Astrocyte (in vitro differentiated cells and primary cell): ENCODE measurements at regions not wholly inside any gene's neighbourhood (a gene's known extent, or its start where the extent isn't known, plus 50 kb on each side); places are given as distances from the start of the nearest gene placed in this dataset.
A peak's percentile ranks its signal among the peaks of the same experiment; 100 is the strongest.

ENCODE experiments used
- DNase-seq: peaks from one replicate; pipeline ENCODE4 v3.0.0-alpha.2; 2010; ENCODE audit warnings: low read depth
- FAIRE-seq: peaks from 2 replicates; lab custom pipeline; 2011; peaks lifted over from hg19 to GRCh38; lab: Jason Lieb, UNC
- H2AFZ ChIP-seq: 2 replicates; pipeline ENCODE4 v1.6.0; 2012; ENCODE audit warnings: low read depth, low read length, inconsistent platforms
- H3K27ac ChIP-seq: 2 replicates; pipeline ENCODE4 v1.5.1; 2011; ENCODE audit warnings: low read depth, low read length, inconsistent platforms
- H3K27me3 ChIP-seq: 2 replicates; pipeline ENCODE4 v1.6.0; 2011; ENCODE audit warnings: low read length, inconsistent platforms; ENCODE audit not compliant: insufficient read depth
- H3K36me3 ChIP-seq: 2 replicates; pipeline ENCODE4 v1.5.1; 2011; ENCODE audit warnings: low read length, inconsistent platforms; ENCODE audit not compliant: insufficient read depth
- H3K4me1 ChIP-seq: 2 replicates; pipeline ENCODE4 v1.5.1; 2011; ENCODE audit warnings: low read length, inconsistent platforms; ENCODE audit not compliant: insufficient read depth
- H3K4me2 ChIP-seq: 2 replicates; pipeline ENCODE4 v1.6.0; 2012; ENCODE audit warnings: low read length, inconsistent platforms
- H3K4me3 ChIP-seq: 2 replicates; pipeline ENCODE4 v1.5.1; 2011; ENCODE audit warnings: low read depth, mild to moderate bottlenecking, low read length, inconsistent platforms; ENCODE audit not compliant: insufficient read depth
- H3K79me2 ChIP-seq: 2 replicates; pipeline ENCODE4 v1.6.0; 2012; ENCODE audit warnings: mild to moderate bottlenecking, low read length, inconsistent platforms; ENCODE audit not compliant: insufficient read depth
- H3K9ac ChIP-seq: 2 replicates; pipeline ENCODE4 v1.6.0; 2012; ENCODE audit warnings: mild to moderate bottlenecking, low read length, inconsistent platforms
- H3K9me3 ChIP-seq: 2 replicates; pipeline ENCODE4 v1.5.1; 2012; ENCODE audit warnings: low read depth, mild to moderate bottlenecking, low read length, inconsistent platforms; ENCODE audit not compliant: insufficient read depth
- H4K20me1 ChIP-seq: 2 replicates; pipeline ENCODE4 v1.6.0; 2012; ENCODE audit warnings: low read length, inconsistent platforms; ENCODE audit not compliant: insufficient read depth
- H3K27ac Mint-ChIP-seq: one replicate; pipeline ENCODE4 v1.8.0; 2021; ENCODE audit warnings: mild to moderate bottlenecking, mixed read lengths; ENCODE audit not compliant: unreplicated experiment
- H3K27me3 Mint-ChIP-seq: one replicate; pipeline ENCODE4 v1.8.0; 2021; ENCODE audit warnings: low read depth, mixed read lengths; ENCODE audit not compliant: unreplicated experiment
- H3K36me3 Mint-ChIP-seq: one replicate; pipeline ENCODE4 v1.8.0; 2021; ENCODE audit warnings: low read depth, mixed read lengths; ENCODE audit not compliant: unreplicated experiment
- H3K4me1 Mint-ChIP-seq: one replicate; pipeline ENCODE4 v1.8.0; 2021; ENCODE audit warnings: low read depth, mixed read lengths; ENCODE audit not compliant: unreplicated experiment
- H3K4me3 Mint-ChIP-seq: one replicate; pipeline ENCODE4 v1.8.0; 2021; ENCODE audit warnings: mild to moderate bottlenecking, moderate library complexity, mixed read lengths; ENCODE audit not compliant: unreplicated experiment
- H3K9me3 Mint-ChIP-seq: one replicate; pipeline ENCODE4 v1.8.0; 2021; ENCODE audit warnings: mild to moderate bottlenecking, mixed read lengths; ENCODE audit not compliant: unreplicated experiment
- EZH2 ChIP-seq: IDR thresholded peaks from 2 replicates; pipeline ENCODE4 v1.6.1; 2012; ENCODE audit warnings: mild to moderate bottlenecking, low read length, inconsistent platforms; ENCODE audit not compliant: insufficient read depth
- TF ChIP-seq, protein P1 (sequence below): IDR thresholded peaks from 2 replicates; pipeline ENCODE4 v1.5.1; 2011; ENCODE audit warnings: low read depth, mild to moderate bottlenecking, inconsistent platforms, low read length, moderate library complexity; ENCODE audit not compliant: insufficient read depth

DNA sequence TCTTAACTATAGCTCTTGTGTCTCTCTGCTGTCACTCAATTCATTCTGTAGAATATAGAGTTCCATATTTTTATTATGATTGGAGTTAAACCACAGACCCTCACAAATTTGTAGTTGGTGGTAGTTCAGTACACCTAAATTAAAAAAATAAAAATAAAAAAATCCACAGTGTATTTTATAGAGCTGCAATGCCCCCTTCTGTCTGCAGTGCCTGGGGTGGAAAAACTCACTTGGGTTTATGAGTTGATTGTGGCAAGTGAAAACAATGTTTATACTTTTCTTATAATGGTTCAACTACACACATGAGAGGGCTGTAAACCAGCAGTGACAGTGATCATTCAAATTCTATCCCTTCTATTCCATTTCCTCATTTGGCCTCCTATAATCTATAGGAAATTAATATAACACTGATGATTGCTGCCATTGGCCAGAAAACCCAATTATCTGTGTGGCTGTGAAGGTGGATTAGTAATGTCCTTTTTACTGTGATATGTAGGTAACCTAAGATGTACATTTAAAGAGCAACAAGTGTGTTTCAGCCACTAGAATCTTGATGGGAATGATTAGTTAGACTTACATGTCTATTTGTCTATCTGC lies 166.9 kb upstream of the LRIG3 start:
- TF ChIP-seq EZH2, result no peak
- TF ChIP-seq, protein P1, sequence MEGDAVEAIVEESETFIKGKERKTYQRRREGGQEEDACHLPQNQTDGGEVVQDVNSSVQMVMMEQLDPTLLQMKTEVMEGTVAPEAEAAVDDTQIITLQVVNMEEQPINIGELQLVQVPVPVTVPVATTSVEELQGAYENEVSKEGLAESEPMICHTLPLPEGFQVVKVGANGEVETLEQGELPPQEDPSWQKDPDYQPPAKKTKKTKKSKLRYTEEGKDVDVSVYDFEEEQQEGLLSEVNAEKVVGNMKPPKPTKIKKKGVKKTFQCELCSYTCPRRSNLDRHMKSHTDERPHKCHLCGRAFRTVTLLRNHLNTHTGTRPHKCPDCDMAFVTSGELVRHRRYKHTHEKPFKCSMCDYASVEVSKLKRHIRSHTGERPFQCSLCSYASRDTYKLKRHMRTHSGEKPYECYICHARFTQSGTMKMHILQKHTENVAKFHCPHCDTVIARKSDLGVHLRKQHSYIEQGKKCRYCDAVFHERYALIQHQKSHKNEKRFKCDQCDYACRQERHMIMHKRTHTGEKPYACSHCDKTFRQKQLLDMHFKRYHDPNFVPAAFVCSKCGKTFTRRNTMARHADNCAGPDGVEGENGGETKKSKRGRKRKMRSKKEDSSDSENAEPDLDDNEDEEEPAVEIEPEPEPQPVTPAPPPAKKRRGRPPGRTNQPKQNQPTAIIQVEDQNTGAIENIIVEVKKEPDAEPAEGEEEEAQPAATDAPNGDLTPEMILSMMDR, result peak; percentile 54
- FAIRE-seq (no peak), DNase-seq (no peak)
- Histone ChIP-seq H2AFZ (no peak overlapping the region), H3K4me1 (peaks cover 25% of the 10 kb centered on the region), H3K79me2 (no peaks in the 10 kb centered on the region), H3K4me2 (no peak overlapping the region), H3K36me3 (no peaks in the 10 kb centered on the region), H3K27me3 (no peaks in the 10 kb centered on the region), H3K27ac (no peak overlapping the region), H3K9me3 (no peaks in the 10 kb centered on the region), H4K20me1 (no peaks in the 10 kb centered on the region), H3K9ac (no peak overlapping the region), H3K4me3 (no peak overlapping the region)
- H3K9me3 Mint-ChIP-seq, result no peaks in the 10 kb centered on the region
- H3K27ac Mint-ChIP-seq, result no peak overlapping the region
- H3K4me3 Mint-ChIP-seq, result no peak overlapping the region
- no peaks in the 10 kb centered on the region for H3K36me3 Mint-ChIP-seq
- no peaks in the 10 kb centered on the region for H3K27me3 Mint-ChIP-seq
- peaks cover 55% of the 10 kb centered on the region for H3K4me1 Mint-ChIP-seq

DNA sequence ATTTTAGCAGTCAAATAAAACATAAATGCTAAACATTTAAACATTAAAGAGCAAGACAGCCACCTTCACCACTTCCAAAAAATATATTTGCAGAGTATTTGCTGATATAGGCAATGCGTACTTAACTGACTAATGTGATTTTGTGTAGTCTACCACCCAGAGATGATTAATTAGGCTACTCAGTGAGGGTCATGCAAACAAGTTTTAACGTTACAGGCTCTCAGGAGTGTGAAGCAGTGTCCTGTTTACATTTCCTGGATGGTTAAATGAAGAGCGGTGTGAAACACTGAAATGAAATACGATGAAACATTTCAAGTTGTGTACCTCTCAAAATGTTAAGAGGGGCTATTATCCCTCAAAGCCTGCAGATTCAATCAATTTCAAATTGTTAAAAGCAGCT lies 165.8 kb upstream of the LRIG3 start:
- peak overlapping the region; percentile 38 for H3K27ac Mint-ChIP-seq
- H2AFZ ChIP-seq, result no peak overlapping the region

DNA sequence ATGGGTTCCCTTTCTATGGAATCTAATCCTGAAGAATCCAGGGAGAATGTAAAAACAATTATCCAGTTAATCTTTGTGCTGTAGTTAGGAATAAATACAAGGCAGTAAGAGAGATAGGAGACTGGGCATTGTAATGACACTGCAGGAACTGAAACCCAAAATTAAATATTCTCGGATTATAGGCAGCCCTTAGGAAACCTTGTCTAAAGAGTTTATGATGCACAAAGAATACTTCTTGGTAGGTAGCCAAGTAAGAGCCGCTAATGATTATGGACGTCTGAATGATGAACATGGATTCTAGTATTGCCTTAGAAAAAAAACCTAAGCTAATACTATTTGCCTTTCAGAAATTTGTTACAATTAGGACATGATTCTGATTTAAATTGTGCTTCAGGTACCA lies 165.4 kb upstream of the LRIG3 start:
- no peak overlapping the region for H2AFZ ChIP-seq
- no peak overlapping the region for H3K27ac Mint-ChIP-seq
- no peaks in the 10 kb centered on the region for H3K9me3 ChIP-seq
- no peaks in the 10 kb centered on the region for H3K27me3 Mint-ChIP-seq
- peak overlapping the region; percentile 46 for H3K9ac ChIP-seq
- no peak overlapping the region for H3K4me2 ChIP-seq
- H3K4me1 ChIP-seq, result peaks cover 25% of the 10 kb centered on the region
- no peak overlapping the region for H3K4me3 ChIP-seq
- TF ChIP-seq EZH2, result no peak
- TF ChIP-seq, protein P1, result no peak
- H3K9me3 Mint-ChIP-seq, result no peaks in the 10 kb centered on the region
- DNase-seq, result no peak
- no peaks in the 10 kb centered on the region for H3K36me3 Mint-ChIP-seq
- no peaks in the 10 kb centered on the region for H4K20me1 ChIP-seq
- no peak for FAIRE-seq
- peaks cover 55% of the 10 kb centered on the region for H3K4me1 Mint-ChIP-seq
- H3K79me2 ChIP-seq, result no peaks in the 10 kb centered on the region
- no peak overlapping the region for H3K4me3 Mint-ChIP-seq
- no peaks in the 10 kb centered on the region for H3K27me3 ChIP-seq
- H3K27ac ChIP-seq, result peak overlapping the region; percentile 59
- H3K36me3 ChIP-seq, result no peaks in the 10 kb centered on the region

More for the DNA sequence above, 165.8 kb upstream of the LRIG3 start:
- no peak for FAIRE-seq
- Histone ChIP-seq H3K9me3 (no peaks in the 10 kb centered on the region), H3K36me3 (no peaks in the 10 kb centered on the region), H3K9ac (no peak overlapping the region), H3K27me3 (no peaks in the 10 kb centered on the region), H3K4me3 (no peak overlapping the region), H3K79me2 (no peaks in the 10 kb centered on the region), H3K4me2 (no peak overlapping the region), H3K27ac (no peak overlapping the region), H4K20me1 (no peaks in the 10 kb centered on the region), H3K4me1 (peaks cover 25% of the 10 kb centered on the region)
- H3K36me3 Mint-ChIP-seq, result no peaks in the 10 kb centered on the region
- no peak overlapping the region for H3K4me3 Mint-ChIP-seq
- no peaks in the 10 kb centered on the region for H3K9me3 Mint-ChIP-seq
- H3K27me3 Mint-ChIP-seq, result no peaks in the 10 kb centered on the region
- no peak for TF ChIP-seq EZH2
- TF ChIP-seq, protein P1, result no peak
- peak; percentile 59 for DNase-seq
- peaks cover 55% of the 10 kb centered on the region for H3K4me1 Mint-ChIP-seq
